HG03159 (cell line): ENCODE measurements at regions not wholly inside any gene's neighbourhood (a gene's known extent, or its start where the extent isn't known, plus 50 kb on each side); places are given as distances from the start of the nearest gene placed in this dataset.
"Not testable (repeated sequence)": the region's sequence is repeated elsewhere in the genome, so short reads cannot be mapped to it uniquely, and the experiment has no call there.

ENCODE experiments used
- ATAC-seq: cut with Tn5 transposase; IDR thresholded peaks from one replicate; pipeline ENCODE4 v1.9.1; 2021; ENCODE audit warnings: mild to moderate bottlenecking, moderate library complexity; ENCODE audit not compliant: unreplicated experiment

DNA sequence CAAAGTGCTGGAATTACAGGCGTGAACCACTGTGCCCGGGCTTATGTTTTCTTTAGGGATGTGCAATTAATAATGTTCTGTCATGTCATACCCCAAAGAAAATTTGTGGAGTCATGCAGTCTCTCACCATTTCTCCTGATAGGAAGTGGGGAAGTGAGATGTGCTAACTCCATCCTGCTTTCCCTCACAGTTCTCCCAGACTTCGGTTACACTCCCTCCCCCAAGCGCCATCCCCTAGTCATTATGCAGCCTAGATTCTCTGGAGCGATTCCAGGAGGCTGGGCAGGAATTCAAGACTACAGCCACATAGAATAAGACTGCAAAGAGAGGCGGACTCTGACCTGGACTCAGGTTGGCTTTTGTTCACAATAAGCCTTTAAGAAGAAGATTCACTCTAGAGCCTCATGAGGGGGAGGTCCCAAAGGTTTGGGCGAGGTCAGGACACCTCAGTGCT, 271.4 kb downstream of the ALDH8A1 start:
- ATAC-seq: no peak

DNA sequence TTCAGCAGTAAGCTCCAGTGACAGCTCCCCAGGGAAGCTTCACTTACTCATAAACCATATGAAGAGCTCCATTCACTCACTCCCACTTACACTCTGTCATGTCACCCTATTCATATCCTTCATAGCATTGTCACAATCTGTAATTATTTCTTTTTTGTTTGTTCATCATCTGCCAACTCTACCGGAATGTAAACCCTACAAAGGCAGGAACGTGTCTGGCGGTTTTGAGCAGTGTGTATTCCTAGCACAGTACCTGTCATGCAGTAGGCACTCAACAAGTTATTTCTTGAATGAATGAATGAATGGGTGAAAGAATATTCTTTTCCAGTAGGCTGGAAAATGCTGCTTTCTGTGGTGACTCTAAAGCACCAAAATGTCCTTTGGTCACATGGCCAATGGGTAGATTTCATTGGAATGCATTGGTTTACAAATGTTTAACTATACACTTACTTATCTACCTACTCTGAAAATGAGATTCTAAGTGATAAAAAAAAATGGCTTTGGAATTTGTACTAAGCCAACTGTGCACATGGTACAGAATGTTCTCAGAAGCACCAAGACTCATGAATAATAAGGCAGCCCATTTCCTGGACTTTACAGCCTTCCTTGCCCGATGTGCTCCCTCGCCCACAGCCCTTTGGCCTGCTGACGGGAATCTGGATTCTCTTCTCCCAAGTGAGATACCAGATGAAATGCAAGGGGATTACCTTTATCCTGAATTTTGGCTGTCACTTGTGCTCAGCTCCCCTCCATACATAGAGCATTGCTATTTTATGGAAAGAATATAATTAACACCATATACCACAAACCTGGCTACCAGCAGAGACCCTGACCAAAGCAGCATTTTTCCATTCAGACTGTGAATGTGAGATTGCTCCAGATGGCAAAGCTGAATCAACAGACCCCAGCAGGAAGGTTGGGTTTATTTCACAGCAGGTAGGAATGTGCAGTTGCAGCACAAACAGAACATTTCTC, 273.3 kb downstream of the ALDH8A1 start:
- no peak for ATAC-seq

GRCh38 chr6:134675110-134676054, 274.5 kb downstream of the ALDH8A1 start:
- ATAC-seq: no peak

DNA sequence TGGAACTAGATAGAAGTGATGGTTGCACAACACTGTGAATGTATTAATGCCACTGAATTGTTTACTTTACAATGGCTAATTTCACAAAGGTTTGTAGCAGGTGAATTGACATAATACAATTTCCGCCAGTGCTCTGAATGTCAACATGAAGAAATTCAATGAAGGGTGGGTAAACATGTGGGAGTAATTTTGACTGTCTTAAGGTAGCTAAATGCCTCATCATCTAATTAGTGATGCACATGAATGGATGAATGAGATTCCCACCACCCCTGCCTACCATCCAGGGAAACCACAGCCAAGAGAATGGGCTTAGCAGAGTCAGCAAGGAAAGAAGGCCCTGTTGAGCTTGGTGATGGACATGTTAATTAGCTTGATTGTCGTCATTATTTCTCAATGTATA, 275.3 kb downstream of the ALDH8A1 start:
- ATAC-seq: no peak

DNA sequence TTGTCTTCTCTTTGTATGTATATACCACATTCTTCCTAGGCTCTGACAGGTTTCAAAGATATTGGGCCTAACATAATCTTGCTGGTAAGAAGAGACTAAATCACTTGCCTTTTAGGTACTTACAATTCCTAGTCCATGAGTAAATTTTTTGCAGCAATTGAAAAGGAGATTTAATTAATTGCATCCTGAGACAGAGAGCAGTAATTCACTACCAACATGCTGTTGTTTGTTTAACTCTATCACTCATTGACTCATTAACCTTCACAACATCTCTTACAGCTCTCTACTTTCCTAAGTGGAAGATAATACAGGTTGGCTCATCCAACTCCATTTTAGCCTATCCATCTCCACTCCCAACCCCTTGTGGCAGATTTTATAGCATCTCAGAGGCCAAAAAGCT, 280.4 kb downstream of the ALDH8A1 start:
- no peak for ATAC-seq

- ATAC-seq: no peak
Observed at GRCh38 chr6:134667111-134667510, 282.8 kb downstream of the ALDH8A1 start.

- no peak for ATAC-seq
Observed at GRCh38 chr6:134666125-134666524, 283.8 kb downstream of the ALDH8A1 start.

DNA sequence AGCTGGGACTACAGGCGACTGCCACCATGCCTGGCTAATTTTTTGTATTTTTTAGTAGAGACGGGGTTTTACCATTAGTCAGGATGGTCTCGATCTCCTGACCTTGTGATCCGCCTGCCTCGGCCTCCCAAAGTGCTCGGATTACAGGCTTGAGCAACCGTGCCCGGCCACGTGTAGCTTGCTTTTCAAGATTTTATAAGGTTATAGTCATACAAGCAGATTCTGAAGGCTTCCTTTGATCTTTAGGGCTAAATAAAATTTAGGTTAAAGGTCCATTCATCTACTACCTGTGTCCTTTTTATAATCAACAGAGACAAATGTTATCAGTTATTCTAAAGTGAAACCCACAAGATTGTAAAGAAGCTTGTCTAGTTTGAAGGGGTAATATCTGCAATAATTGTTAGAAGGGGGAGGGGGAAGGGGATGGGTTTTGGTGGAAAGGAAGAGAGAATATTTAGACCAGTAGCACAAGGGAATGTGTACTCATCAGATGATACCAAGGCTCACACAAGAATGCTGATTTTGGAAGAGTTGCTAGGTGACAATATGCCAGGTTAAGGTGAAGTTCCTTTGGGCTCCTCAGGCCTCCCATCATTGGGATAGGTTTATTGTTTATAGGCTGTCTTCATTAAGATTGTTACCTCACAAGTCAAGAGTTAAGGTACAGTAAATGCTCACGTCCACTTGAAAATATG, 284.7 kb downstream of the ALDH8A1 start:
- ATAC-seq: no peak

- ATAC-seq: no peak
Observed at GRCh38 chr6:134663800-134664535, 285.9 kb downstream of the ALDH8A1 start.

DNA sequence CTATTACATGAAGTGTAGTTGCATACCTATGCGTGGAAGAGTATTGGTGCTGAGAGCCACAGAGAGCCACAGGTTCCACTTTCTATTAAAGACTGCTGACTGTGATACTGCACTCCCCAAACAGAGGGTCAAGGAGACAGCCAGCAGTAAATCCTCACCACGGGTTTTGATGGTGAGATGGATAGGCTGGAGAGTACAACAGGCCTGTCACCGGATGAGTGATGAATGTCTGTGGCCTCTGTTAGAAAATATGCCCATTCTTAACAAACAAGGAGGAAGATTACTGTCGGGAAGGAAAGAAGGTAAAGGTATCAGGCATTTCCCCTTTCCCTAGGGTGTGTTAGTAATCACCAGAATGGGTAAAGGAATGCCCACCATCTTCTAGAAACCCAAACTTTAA, 286.5 kb downstream of the ALDH8A1 start:
- ATAC-seq: no peak

DNA sequence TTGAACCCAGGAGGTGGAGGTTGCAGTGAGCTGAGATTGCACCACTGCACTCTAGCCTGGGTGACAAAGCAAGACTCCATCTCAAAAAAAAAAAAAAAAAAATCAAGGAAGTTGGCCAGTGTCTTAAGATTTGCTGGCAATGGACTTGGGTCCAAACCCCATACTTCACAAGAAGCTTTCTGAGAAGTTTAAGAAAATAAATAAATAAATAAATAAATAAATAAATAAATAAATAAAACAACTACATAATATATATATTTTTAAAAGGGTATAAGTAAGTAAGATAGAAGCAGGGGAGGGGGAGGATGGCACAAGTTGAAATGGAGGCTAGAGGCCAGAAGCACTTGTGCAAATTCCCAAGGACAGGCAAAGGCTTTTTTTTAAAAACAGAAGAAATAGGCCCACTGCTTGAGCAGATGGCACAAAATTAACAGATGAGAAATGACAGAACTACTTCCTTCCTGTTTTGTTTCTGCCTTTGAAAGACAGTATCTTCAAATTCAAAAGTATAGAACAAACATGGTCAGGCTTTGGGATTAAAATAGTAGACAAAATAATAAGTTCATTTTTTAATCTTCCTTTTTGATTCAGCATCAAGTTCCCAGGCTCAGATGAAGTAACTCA, 287.7 kb downstream of the ALDH8A1 start:
- no peak for ATAC-seq

DNA sequence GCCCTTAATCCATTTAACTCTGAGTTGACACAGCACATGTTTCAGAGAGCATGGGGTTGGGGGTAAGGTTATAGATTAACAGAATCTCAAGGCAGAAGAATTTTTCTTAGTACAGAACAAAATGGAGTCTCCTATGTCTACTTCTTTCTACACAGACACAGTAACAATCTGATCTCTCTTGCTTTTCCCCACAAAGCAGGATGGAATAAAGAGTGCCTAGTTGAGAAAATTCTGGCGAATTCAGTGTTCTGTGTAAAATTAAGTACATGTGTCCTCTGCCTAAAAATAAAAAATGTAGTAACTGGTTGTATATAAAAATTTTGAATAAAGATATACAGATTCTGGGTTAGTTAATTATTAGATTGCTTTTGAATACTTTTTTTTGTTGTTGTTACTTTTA, 290.0 kb downstream of the ALDH8A1 start:
- not testable (repeated sequence) for ATAC-seq

DNA sequence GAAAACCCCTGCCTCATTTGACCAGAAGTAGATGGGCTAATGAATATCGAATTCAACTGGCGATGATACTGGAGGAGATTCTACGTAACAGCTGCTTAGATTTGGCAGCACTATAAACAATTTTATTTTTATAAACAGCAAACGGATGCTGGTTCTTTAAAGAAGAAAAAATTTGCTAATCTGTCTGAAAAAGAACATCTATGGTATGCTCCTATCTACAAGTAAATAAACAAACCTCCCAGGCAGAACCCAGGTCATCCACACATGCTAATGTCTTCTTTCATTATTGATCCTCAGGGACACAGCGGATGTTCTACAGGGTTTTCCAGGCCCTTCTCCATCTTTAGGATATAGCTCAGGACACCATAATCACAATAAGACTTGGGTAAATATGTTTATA, 291.3 kb downstream of the ALDH8A1 start:
- ATAC-seq: no peak

DNA sequence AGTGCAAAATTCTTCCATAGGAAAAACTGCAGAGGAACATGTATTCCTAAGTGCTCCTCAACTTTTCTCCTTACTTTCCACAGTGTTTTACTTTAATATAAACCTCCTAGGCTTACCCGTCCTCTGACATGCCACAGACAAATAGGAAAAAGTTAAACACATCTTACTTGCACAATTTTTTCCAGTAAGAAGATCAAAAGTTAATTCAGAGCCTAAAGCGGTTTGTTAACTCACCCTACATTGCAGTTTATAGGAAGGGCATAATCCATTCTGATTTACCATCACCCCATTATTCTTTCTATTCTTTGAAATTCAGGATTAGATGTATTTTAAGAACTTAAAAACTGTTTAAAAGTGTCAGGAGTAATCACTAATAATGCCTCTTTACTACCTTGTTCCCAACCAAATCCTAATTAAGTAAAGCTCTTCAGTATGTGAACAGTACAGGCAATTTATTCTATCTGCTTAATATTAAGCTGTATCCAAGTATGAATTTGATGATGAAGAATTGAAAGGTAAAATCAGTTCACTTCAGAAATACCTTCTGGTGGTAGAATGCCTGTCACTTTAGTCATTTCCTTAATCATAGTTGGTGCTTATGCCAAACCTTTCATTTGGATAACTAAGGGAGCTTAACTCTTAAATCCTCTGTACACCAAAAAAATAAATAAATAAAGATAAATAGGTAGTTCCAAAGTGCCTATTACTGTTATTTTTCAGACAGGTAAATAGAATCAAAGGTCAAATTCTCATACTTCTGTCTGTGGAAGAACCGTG, 292.0 kb downstream of the ALDH8A1 start:
- ATAC-seq: no peak

GRCh38 chr6:134657343-134657742, 292.6 kb downstream of the ALDH8A1 start:
- ATAC-seq: no peak

- ATAC-seq: no peak
Observed at GRCh38 chr6:134654751-134655150, 295.1 kb downstream of the ALDH8A1 start.

DNA sequence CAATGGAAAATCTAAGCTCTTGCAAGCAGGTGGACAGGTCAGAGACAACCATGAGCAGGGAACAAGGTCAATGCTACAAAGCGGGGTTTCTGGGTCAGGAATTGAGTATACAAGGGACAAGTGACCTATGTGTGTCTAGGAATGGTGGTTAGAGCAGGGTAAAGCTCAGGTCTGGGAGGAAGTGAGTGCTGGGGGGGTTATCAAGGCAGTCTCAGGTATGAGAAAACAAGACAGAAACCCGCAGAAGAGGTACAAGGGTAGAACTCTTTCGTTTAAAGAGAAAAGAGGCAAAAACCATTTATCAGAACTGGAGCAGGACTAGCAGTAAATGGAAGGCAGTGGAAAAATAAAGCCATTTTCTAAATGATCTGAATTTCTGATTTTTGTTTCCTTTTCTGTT, 298.4 kb downstream of the ALDH8A1 start:
- no peak for ATAC-seq

GRCh38 chr6:134647861-134648260, 302.0 kb downstream of the ALDH8A1 start:
- ATAC-seq: no peak

GRCh38 chr6:134642819-134643218, 307.1 kb downstream of the ALDH8A1 start:
- ATAC-seq: no peak
